IMR-90 (cell line): ENCODE measurements at regions not wholly inside any gene's neighbourhood (a gene's known extent, or its start where the extent isn't known, plus 50 kb on each side); places are given as distances from the start of the nearest gene placed in this dataset.

ENCODE experiments used
- ATAC-seq: fragments of 200-7000 bp; cut with Tn5 transposase; 2 replicates; pipeline ENCODE4 v1.9.1; 2020; ENCODE audit warnings: low read depth, mild to moderate bottlenecking, moderate library complexity
- BruUV-seq: library from RNA; stranded (reverse); fragments of 400-500 nt; replicated peaks from 2 replicates; lab custom pipeline; 2021; lab: Mats Ljungman, UMichigan
- CTCF ChIA-PET: fragments of 300-600 bp; formaldehyde crosslinking; extraction: SDS; loops from one replicate; lab custom pipeline; 2021; ENCODE audit warnings: antibody characterized with exemption; lab: Yijun Ruan, JAX
- POLR2A ChIA-PET: fragments of 300-600 bp; sonication (Branson Sonifier 250); formaldehyde crosslinking; loops from one replicate; lab custom pipeline; 2022; ENCODE audit warnings: antibody characterized with exemption; ENCODE audit not compliant: unreplicated experiment; lab: Charles Lee
- DNase-seq: peaks from one replicate; pipeline ENCODE4 v3.0.0; 2013
- H2AFZ ChIP-seq: replicated peaks from 2 replicates; pipeline ENCODE3; 2013; ENCODE audit warnings: low read length, mild to moderate bottlenecking; ENCODE audit not compliant: poor library complexity
- H2AK5ac ChIP-seq: 2 replicates; pipeline ENCODE4 v1.6.1; 2013; ENCODE audit warnings: low read depth, low read length, inconsistent platforms
- H2AK9ac ChIP-seq: replicated peaks from 2 replicates; pipeline ENCODE3; 2013; ENCODE audit warnings: mild to moderate bottlenecking, low read depth, low read length, moderate library complexity; ENCODE audit not compliant: poor library complexity
- H2BK120ac ChIP-seq: 2 replicates; pipeline ENCODE4 v1.6.1; 2013; ENCODE audit warnings: low read depth, low read length, inconsistent platforms
- H2BK15ac ChIP-seq: 3 replicates; pipeline ENCODE4 v1.6.1; 2013; ENCODE audit warnings: low read depth, low read length, inconsistent platforms
- H2BK20ac ChIP-seq: 2 replicates; pipeline ENCODE4 v1.6.1; 2013; ENCODE audit warnings: low read depth, mild to moderate bottlenecking, inconsistent platforms, low read length, moderate library complexity
- H2BK5ac ChIP-seq: 2 replicates; pipeline ENCODE4 v1.6.1; 2013; ENCODE audit warnings: mild to moderate bottlenecking, low read depth, low read length, inconsistent platforms; ENCODE audit not compliant: poor library complexity, severe bottlenecking
- H3K14ac ChIP-seq: replicated peaks from 2 replicates; pipeline ENCODE4 v1.6.1; 2013; ENCODE audit warnings: low read depth, low read length, inconsistent platforms
- H3K18ac ChIP-seq: 2 replicates; pipeline ENCODE4 v1.6.1; 2013; ENCODE audit warnings: low read depth, low read length, control low read depth
- H3K23ac ChIP-seq: 2 replicates; pipeline ENCODE4 v1.6.1; 2013; ENCODE audit warnings: low read depth, low read length, inconsistent platforms
- H3K27ac ChIP-seq: 2 replicates; pipeline ENCODE4 v1.5.1; 2013; ENCODE audit warnings: mild to moderate bottlenecking, control low read depth, low read length; ENCODE audit not compliant: insufficient read depth
- H3K27me3 ChIP-seq: 2 replicates; pipeline ENCODE4 v1.6.1; 2013; ENCODE audit warnings: low read length; ENCODE audit not compliant: control insufficient read depth, insufficient read depth
- H3K36me3 ChIP-seq: 2 replicates; pipeline ENCODE4 v1.6.1; 2013; ENCODE audit warnings: low read length, mixed read lengths; ENCODE audit not compliant: control insufficient read depth, insufficient read depth
- H3K4ac ChIP-seq: 2 replicates; pipeline ENCODE4 v1.6.1; 2013; ENCODE audit warnings: low read depth, low read length, inconsistent platforms
- H3K4me1 ChIP-seq: 2 replicates; pipeline ENCODE4 v1.6.1; 2013; ENCODE audit warnings: low read length, mixed read lengths; ENCODE audit not compliant: control insufficient read depth, insufficient read depth
- H3K4me2 ChIP-seq: 2 replicates; pipeline ENCODE4 v1.6.1; 2013; ENCODE audit warnings: low read depth, mild to moderate bottlenecking, control low read depth, low read length, moderate library complexity
- H3K4me3 ChIP-seq: 2 replicates; pipeline ENCODE4 v1.5.1; 2013; ENCODE audit warnings: low read depth, mild to moderate bottlenecking, control low read depth, low read length, moderate library complexity; ENCODE audit not compliant: insufficient read depth
- H3K56ac ChIP-seq: 2 replicates; pipeline ENCODE4 v1.6.1; 2013; ENCODE audit warnings: low read length, inconsistent platforms; ENCODE audit not compliant: insufficient read depth; ENCODE audit errors: extremely low read depth
- H3K79me1 ChIP-seq, 2 experiments: 2 replicates each; pipeline ENCODE4 v1.6.1; 2013; ENCODE audit warnings: low read length in 2 of 2, inconsistent platforms in 1 of 2, low read depth in 1 of 2
- H3K9ac ChIP-seq: 2 replicates; pipeline ENCODE4 v1.6.1; 2013; ENCODE audit warnings: low read depth, low read length, control low read depth
- H3K9me1 ChIP-seq: 2 replicates; pipeline ENCODE4 v1.6.1; 2013; ENCODE audit warnings: low read length, inconsistent platforms; ENCODE audit not compliant: insufficient read depth
- H3K9me3 ChIP-seq: 2 replicates; pipeline ENCODE4 v1.6.1; 2013; ENCODE audit warnings: low read length; ENCODE audit not compliant: control insufficient read depth, insufficient read depth
- H4K20me1 ChIP-seq: 2 replicates; pipeline ENCODE4 v1.6.1; 2013; ENCODE audit warnings: low read length, inconsistent platforms; ENCODE audit not compliant: insufficient read depth
- H4K5ac ChIP-seq: 2 replicates; pipeline ENCODE4 v1.6.1; 2013; ENCODE audit warnings: mild to moderate bottlenecking, low read depth, low read length, control low read depth
- H4K8ac ChIP-seq, 2 experiments: 2 replicates each; pipeline ENCODE4 v1.6.1; 2013; ENCODE audit warnings: low read depth in 2 of 2, low read length in 2 of 2, control low read depth in 1 of 2, inconsistent platforms in 1 of 2
- H4K91ac ChIP-seq: 2 replicates; pipeline ENCODE4 v1.6.1; 2013; ENCODE audit warnings: low read depth, low read length, inconsistent platforms; ENCODE audit not compliant: insufficient read depth
- CEBPB ChIP-seq: IDR thresholded peaks from 2 replicates; pipeline ENCODE4 v1.6.1; 2012; ENCODE audit warnings: low read depth, low read length, improper control_type of control experiment
- CHD1 ChIP-seq: IDR thresholded peaks from 2 replicates; pipeline ENCODE4 v1.6.1; 2012; ENCODE audit warnings: low read depth, low read length, improper control_type of control experiment
- MXI1 ChIP-seq: IDR thresholded peaks from 2 replicates; pipeline ENCODE4 v1.6.1; 2012; ENCODE audit warnings: low read depth, mild to moderate bottlenecking, low read length, moderate library complexity, borderline replicate concordance
- NFE2L2 ChIP-seq: fragments of 150-350 bp; IDR thresholded peaks from 2 replicates; pipeline ENCODE4 v1.6.1; 2016; ENCODE audit warnings: low read depth, mild to moderate bottlenecking, low read length
- RFX5 ChIP-seq: IDR thresholded peaks from 2 replicates; pipeline ENCODE4 v1.8.0; 2012; ENCODE audit warnings: low read depth, mild to moderate bottlenecking, low read length, moderate library complexity
- WGBS, 2 experiments: methylation state at CpG; one replicate each; pipeline versions ENCODE4 v1.1.5 to v1.1.7; 2013; ENCODE audit warnings: missing lambda C conversion rate in 2 of 2; ENCODE audit not compliant: insufficient read length in 1 of 2; ENCODE audit errors: extremely low coverage in 2 of 2; 5-methylcytosine and 5-hydroxymethylcytosine counted together
- dilution Hi-C: fragments of 300-500 bp; cut with HindIII; formaldehyde crosslinking; loops from one replicate; pipeline ENCODE4 v1.14.3; 2018; ENCODE audit warnings: low sequenced_read_pairs; ENCODE audit not compliant: unreplicated experiment
- in situ Hi-C: fragments of 300-500 bp; cut with MboI; formaldehyde crosslinking; loops from 3 replicates; pipeline ENCODE4 v1.14.3; 2019; ENCODE audit warnings: low sequenced_read_pairs, inconsistent platforms, mixed read lengths
- intact Hi-C: fragments of 100-400 bp; cut with micrococcal nuclease; formaldehyde crosslinking; loops from 2 replicates; pipeline ENCODE4 v1.10.0; 2022
- TF ChIP-seq, protein P1 (sequence below): fragments of 150-350 bp; IDR thresholded peaks from 2 replicates; pipeline ENCODE4 v1.6.1; 2017; ENCODE audit warnings: mild to moderate bottlenecking, antibody characterized with exemption, low read length, low read depth

DNA sequence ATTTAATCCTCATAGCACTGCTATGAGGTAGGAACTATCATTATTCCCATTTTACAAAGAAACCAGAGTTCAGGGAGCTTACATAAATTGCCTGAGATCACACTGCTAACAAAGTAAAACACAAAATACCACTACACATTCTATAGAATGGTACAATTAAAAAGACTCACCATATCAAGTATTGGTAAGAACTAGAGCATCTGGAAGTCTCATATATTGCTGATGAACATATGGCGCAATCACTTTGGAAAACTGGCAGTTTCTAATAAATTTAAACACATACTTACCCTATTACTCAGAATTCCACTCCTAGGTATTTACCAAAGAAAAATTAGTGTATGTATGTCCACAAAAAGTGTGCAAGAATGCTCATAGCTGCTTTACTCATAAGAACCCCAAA, 261.5 kb downstream of the RRAGC start:
- BruUV-seq, result no TSS peak
- intact Hi-C loops, result no loop called here
- Histone ChIP-seq H3K23ac (no peak overlapping the region), H4K20me1 (no peaks in the 10 kb centered on the region), H3K14ac (no peak overlapping the region), H3K9ac (no peak overlapping the region), H3K27me3 (no peaks in the 10 kb centered on the region), H3K18ac (no peak overlapping the region), H3K9me3 (no peaks in the 10 kb centered on the region), H3K79me1 (no peaks in the 10 kb centered on the region), H3K9me1 (no peaks in the 10 kb centered on the region), H2BK20ac (no peak overlapping the region), H2AK5ac (no peak overlapping the region), H3K36me3 (no peaks in the 10 kb centered on the region), H2AK9ac (no peak overlapping the region), H4K5ac (no peak overlapping the region), H3K4ac (no peak overlapping the region), H3K56ac (no peak overlapping the region), H2AFZ (no peak overlapping the region), H4K91ac (no peak overlapping the region), H2BK120ac (no peak overlapping the region), H4K8ac (no peak overlapping the region), H3K4me3 (no peak overlapping the region), H3K27ac (no peak overlapping the region), H3K4me2 (no peak overlapping the region), H2BK15ac (no peak overlapping the region), H2BK5ac (no peak overlapping the region), H3K4me1 (no peaks in the 10 kb centered on the region)
- POLR2A ChIA-PET, result no interaction called here
- in situ Hi-C loops, result no loop called here
- DNase-seq, result no peak
- no peak for TF ChIP-seq RFX5
- TF ChIP-seq, protein P1, sequence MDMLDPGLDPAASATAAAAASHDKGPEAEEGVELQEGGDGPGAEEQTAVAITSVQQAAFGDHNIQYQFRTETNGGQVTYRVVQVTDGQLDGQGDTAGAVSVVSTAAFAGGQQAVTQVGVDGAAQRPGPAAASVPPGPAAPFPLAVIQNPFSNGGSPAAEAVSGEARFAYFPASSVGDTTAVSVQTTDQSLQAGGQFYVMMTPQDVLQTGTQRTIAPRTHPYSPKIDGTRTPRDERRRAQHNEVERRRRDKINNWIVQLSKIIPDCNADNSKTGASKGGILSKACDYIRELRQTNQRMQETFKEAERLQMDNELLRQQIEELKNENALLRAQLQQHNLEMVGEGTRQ, result no peak
- peak; percentile 54; the same call in 1 of the 2 replicates for TF ChIP-seq CEBPB
- TF ChIP-seq NFE2L2, result no peak
- no peak for TF ChIP-seq CHD1
- no peak for TF ChIP-seq MXI1
- ATAC-seq, result no peak
- CTCF ChIA-PET, result interaction anchor here (0.6 kb wide), 1 partner anchor 245 kb away, joined by 5 read pairs; no protein-coding TSS in a partner anchor
- dilution Hi-C loops, result no loop called here
- WGBS, 2 experiments, result no CpG with 5 or more reads among the region's 1 CpG
